ENCODE measurements at regions not wholly inside any gene's neighbourhood (a gene's known extent, or its start where the extent isn't known, plus 50 kb on each side); places are given as distances from the start of the nearest gene placed in this dataset.
"Not testable (repeated sequence)": the region's sequence is repeated elsewhere in the genome, so short reads cannot be mapped to it uniquely, and the experiment has no call there.

DNA sequence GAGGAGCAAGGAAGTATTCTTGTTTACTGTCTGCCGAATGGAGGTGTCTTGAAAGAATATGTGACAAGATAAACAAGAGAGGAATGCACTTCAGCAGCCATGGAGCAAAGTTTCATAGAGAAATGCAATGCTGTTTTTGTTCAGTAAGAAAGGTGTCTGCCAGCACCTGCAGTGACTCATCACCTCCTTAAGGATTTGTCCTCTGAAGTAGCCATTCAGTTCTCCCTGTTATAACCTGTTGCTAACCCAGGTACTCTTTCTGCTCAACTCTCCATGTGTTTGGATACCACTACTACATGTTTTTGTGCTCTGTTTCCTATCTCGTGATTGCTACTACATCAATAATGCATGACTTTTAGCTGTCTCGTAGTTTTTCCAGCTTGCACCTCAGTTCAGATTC lies 328.9 kb downstream of the CHL1 start:
- DNase-seq, result no peak

DNA sequence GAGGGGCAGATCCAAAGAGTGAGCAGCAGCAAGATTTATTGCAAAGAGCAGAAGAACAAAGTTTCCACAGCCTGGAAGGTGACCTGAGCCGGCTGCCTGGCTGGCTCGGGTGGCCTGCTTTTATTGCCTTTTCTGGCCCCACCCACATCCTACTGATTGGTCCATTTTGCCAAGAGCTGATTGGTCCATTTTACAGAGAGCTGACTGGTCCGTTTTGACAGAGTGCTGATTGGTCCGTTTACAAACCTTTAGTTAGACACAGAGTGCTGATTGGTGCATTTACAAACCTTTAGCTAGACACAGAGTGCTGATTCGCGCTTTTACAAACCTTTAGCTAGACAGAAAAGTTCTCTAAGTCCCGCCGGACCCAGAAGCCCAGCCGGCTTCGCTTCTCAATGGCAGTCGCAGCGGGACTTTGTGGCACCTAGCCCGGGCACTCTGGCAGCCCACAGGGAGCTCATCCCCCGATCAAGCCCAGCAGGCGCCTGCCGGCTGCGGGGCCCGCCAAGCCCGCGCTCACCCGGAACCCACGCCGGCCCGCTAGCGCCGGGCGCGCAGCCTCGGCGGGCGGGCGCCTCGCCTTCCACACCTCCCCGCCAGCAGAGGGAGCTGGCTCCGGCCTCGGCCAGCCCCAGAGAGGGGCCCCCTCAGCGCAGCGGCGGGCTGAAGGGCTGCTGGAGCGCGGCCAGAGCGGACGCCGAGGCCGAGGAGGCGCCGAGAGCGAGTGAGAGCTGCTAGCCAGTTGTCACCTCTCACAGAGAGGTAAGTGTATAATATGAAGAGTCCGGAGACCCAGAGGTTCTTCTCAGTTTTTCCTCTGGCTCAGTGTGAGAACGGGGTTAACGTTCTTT lies 339.2 kb downstream of the CHL1 start:
- DNase-seq, result no peak

DNA sequence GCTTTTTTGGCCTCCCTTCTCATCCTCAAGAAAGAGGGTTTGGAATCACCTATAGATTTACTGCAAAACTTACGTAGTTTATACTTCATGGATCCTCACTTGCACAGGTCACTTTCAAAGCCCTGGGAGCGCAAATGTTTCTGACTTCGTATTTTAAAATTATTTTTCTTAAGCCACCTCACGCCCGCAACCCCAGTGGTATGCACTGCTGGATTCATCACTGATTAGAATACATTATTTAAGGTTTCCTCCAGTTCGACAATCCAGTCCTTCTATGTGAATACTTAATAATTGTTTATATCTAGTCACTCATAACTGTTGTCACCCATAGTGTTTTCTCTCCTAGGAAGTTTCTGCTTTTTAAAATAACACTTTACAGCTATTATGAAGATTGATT lies 339.9 kb downstream of the CHL1 start:
- DNase-seq, result no peak

DNA sequence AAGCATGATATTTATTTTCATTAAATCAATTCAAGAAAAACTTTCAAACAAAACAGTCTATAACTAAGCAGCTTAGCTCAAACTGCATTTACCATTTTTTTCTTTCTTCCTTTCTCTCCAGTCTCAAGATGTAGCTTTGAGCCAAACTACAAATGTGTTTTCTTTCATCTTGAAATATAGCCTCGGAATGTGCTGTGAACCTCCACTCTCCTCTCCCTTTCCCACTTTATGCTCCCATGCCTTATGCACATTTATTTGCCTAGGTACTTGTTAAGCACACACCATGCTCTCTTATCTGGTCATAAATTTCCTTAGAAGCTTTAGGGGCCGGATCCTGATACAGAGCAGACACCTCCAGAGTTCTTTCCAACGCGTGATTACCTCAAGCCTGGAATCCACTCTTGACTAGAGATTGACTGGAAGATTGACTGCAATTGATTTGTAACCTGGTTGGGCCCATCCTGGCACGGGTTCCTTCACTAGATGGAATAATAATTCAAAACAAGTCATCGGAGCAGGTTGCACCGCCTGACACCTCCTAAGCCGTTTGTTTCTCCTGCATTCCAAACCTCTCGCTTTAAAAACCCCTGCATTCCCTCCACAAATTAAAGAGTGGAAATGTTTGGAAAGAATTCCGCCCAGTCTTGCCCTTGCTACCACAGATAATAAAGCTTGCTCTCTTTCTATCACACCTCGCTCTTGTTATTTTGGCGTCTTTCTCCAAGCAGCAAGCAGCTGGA lies 344.7 kb downstream of the CHL1 start:
- DNase-seq, result peak in 1 of 2 experiments; percentile 25

DNA sequence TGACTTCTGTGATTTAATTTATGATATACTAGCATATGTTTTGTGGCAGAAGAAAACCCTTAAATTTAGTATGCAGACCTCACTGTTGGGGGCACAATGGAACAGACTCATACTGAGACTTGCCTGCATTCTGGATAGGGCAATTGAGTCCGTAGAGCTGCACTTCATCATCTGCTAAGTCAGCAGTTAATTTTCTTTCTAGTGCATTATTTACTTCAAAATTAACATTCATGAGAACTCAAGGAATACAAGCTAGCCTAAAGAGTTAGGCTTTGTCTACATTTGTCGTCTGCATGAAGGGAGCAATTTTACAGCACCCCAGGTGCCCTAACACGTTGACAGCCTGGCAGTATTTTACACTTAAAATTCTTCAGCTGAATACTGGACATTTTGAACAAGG lies 345.5 kb downstream of the CHL1 start:
- DNase-seq, result no peak

DNA sequence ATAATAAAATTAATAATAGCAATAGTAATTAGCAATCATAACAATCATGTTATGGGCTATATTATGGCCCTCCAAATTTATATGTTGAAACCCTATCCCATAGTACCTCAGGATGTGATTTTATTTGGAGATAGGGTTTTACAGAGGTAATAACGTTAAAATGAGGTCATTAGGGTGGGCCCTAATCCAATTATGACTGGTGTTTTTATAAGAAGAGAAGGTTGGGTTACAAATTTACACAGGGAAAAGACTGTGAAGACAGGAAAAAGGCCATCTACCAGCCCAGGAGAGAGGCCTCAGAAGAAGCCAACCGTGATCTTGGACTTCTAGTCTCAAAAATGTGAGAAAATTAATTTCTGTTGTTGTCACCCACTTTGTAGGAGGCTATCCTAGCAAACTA lies 353.1 kb downstream of the CHL1 start:
- no peak for DNase-seq

DNA sequence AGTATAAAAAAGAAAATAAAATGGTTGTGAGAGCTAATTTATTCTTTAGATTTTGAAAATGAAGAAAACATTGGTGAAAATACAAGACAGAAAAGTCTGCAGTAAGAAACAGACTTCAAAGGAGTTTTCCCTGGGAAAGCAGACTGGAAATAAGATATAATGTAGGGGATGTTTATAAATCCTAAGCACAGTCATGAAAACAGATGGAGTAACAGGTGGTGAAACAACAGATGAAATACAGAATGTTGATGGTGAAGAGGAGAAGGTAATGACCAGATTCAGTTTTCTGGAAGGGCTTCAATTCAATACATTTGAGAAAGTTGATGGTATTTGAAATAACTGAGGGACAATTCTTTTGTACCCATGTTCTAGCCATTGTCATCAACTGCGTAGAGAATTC lies 353.9 kb downstream of the CHL1 start:
- no peak for DNase-seq

DNA sequence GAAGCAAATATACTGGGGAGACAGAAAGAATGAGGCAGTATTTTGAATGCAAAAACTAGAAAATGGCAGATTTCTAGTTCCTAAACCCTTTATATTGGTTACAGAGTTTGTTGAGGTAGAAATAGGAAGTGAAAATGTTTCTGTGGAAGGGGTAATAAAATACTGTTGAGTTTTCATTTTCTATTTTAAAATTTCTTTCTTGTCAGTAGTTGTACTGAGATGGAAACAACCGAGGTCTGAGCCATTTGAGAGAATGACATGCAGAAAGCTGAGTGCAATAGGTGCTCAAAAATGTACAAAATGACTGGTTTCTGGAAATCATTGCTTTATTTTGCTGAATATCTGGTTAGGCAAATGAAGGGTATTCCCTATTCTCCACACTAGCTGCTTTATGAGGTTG lies 361.4 kb downstream of the CHL1 start:
- no peak for DNase-seq

DNA sequence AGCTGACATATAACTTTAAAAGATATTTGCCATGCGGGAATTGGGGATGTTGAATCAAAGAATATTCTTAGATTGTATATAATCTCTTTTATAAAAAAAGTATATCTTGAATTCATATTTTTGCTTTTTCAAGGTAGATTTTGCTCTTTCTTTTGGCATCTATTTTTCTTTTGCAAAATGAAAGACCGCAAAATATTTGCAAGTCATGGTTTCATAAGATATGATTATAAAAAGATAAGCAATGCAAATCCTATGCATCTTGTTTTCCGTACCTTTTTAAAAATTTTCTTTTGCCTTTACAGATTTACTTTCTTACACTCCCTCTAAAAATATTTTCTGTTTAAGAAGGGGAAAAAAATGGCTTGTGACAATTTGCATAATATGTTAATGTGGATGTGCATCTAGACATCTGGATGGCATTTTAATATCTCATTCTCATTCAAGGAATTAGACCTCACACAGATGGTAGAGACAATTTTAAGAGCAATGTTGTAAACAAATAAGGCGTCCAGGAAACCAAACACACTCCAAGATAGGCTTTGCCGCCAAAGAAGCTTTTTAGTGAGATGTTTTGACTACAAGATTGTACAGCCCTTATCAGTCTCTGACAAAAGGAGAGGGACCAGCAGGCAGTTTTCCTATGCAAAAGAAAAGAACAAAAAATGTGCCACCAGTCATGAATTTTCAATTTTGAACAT lies 371.1 kb downstream of the CHL1 start:
- peak; percentile 37 to 65 for DNase-seq

DNA sequence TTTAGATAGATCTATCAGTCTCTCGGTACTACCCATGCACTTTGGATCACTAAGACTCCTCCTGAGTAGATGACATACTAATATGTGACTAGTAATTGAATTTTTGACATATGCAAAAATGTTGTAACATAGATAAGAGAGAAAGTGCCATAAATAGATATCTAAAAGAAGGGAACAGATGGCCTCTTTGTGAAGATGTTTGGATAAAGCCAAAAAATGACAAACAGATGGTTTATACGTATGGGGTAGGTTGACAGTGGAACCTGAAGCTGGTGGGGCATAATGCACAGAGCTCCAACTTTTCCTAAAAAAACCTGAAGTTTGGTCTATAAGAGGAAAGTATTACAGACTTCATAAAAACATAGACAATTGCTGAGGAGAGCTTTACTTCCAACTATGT lies 383.0 kb downstream of the CHL1 start:
- DNase-seq, result not testable (repeated sequence)

DNA sequence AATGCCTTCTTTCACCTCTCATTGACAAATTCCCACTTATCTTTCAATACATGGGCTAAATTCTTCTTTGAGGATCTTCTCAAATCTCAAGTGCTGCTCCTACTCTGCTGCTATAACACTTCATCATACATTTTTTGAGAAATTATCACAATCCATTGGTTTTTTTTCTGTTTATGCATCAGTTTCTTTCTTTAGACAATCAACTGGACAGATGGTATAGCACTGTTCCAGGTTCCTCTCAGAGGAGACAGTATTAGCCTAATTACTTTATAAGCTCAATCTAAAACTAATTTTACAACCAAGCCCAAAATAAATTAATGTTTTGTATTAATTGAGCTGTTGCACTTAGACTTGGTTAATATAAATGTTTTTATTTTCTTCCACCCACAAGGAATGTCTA lies 392.5 kb downstream of the CHL1 start:
- not testable (repeated sequence) for DNase-seq

DNA sequence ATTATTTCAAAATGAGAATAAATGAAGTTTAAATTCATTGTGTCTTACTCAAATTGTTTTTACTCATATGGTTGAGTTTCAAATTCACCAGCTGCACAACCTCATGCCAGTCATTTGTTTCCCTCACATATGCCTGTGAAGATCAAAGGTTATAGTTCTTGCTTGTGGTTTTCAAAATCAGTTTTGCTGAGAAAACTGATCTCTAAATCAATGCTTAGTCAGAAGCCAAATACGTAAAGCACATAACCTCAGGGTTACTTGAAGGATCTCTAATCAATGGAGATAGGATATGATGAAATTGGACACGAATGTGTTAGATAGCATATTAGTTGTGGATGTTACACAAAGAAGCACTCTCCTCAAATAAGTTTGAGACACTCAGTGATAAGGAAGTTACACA lies 400.7 kb downstream of the CHL1 start:
- not testable (repeated sequence) for DNase-seq

DNA sequence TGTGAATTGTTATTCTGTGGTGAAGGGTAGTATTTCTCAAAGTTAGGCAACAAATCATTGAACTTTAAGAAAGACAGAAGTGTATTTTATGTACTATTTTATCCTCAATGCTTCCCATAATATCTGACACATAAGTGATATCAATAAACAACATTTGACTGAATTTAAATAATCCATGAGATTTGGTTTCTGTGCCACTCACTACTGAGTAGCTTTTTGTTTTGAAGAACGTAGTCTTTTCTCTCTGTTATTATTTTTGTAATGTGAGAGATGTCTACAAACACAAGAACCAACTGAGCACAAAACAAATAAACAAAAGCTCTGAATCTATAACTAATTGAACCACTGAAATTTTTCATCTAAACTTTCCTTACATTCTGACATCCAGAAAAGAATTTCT lies 401.2 kb downstream of the CHL1 start:
- DNase-seq, result not testable (repeated sequence)

DNA sequence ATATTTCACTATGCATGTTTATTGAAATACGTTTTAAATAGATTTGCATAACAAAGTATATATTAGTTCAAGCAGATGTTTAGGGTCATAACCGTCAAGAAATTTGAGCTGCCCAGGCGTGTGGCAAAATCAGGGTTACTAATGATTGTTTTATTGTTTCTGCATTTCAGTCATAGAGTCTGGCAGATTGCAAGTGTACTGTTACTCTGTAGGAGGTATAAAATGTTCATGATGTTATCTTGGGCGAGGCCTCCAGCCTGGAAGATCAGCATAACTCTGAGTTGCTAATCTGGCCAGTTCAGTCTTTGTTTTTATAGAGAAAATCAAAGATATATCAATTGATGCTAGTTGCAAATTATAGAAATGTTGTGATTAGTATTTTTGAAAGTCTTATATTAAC lies 410.9 kb downstream of the CHL1 start:
- peak; percentile 33 to 36 for DNase-seq

DNA sequence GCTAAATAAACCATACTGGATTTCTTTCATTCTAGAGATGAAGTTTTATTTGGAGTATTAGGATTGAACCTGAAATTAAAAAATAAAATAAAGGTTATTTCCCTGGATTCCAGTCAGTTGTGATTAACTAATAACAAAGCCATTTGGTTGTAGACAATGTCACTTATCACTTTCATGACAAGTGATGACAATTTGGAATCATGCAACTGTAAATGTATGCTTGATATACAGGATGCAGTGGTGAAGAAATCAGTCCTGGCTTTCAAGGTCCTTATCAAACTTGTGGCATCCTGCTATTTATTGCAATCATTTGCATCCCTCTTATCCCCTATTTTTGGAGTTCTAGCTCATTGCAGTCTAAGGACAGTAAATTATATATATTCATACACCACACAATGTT lies 425.2 kb downstream of the CHL1 start:
- no peak for DNase-seq

DNA sequence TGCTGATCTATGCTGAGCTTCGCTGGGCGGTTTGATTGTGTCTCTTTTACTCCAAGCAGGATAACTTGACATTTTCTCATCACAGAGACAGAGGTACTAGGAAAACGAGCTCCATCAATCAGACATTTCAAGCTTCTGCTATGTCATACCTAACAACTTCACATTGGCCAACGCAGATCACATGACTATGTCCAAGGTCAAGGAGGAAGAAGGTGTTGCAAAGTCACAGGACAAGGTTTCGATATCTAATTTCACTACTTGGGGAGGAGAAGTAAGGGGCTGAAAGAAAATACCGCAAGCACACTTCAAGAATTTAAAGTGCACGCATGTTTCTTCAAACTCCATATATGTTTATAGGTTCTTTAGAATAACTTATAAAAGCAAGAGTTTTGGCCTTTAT lies 425.8 kb downstream of the CHL1 start:
- DNase-seq, result no peak

DNA sequence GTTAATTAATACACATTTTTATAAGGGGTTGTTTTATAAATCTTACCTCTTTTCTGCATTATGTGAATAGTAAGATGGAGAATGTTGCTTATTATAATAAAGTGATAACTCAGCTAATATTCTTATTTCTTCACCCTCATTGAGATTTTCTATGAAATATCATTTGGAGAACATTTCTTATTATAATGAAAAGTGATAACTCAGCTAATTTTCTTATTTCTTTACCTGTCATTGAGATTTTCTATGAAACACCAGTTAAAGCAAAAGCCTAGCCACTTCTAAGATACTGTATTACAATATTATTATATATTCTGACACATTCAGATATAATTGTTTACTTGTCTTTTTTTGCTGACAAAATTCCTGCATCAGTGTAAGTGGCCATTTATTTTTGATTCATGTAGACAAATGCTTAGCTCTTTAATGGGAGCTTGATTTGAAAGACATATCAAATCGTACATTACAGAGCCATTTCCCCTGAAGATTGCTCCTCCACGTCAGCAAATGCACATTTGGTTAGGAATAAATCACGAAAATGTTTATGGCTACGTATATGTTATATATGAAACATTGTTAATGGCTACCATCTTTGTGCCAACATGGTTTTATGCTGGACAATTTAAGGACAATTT lies 427.5 kb downstream of the CHL1 start:
- DNase-seq, result no peak

DNA sequence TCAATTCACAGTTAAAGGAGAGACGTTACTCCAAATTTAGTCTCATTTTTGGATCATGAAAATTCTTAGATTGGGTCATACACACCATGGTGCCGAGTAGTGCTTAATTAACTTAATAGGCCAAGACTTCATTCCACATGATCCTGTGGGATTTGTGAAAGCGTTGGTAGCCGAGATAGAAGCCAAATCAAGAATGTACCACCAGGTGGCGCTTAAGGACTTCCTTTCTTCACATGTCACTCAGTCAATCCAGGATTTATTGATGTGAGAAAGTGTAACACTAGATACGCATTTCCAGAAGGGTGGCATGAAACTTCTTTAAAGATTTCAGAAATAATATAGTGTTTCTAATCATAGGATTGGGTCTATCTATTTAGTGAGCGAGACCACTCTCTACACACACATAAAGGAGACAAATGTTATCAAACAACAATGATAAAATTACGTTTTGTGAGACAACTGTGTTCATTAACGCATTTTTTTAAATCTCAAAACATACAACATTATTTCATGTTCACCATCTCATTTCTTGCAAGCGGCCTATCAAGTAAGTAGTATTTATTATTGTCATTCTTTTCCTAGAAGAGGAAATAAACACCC lies 436.1 kb downstream of the CHL1 start:
- DNase-seq, result peak; percentile 61 to 85

DNA sequence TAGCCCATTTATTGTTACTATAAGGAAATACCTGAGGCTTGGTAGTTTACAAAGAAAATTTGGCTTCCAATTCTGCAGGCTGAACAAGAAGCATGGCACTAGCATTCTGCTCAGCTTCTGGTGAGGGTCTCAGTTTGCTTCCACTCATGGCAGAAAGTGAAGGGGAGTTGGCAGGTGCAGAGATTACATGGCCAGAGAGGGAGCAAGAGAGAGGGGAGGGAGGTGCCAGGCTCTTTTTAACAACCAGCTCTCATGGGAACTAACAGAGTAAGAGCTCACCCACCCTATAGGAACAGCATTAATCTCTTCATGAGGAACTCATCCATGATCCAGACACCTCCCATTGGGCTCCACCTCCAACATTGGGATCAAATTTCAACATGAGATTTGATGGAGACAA lies 437.9 kb downstream of the CHL1 start:
- peak in 1 of 2 experiments; percentile 1 for DNase-seq

DNA sequence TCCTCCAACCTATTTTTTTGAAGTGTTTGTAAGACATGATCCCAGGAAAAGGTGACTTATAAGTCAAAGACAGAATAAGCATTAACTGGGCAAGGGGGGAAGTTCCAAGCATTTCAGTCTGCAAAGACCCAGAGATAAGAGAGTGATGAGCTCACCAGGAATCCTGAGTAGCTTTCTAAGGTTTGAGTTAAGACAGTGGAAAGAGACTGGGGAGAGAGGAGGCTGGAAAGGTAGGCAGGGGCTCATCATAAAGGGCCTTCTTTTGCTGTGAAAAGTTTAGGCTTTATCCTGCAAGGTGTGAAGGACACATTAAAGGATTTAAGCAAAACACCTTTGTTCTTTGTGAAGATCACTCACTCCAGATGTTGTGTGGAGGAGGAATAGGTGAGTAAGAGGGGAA lies 438.8 kb downstream of the CHL1 start:
- DNase-seq, result no peak

DNA sequence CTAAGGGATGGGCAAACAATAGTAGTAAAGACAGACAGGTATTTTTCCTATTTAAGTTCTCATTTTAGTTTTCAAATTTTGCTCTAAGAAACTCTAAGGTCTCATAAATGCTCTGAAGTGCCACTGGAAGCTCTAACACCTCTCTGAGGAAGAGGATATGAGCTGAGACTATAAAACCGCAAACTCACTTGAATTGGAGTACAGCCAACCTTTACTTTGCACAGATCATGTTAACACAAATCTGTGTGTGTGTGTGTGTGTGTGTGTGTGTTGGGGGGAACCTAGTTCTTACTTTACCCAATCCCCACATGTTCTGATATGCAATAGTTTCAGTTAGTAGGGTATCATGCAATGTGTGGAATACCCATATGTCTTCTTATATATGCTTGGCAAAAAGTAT lies 446.8 kb downstream of the CHL1 start:
- DNase-seq, result no peak

DNA sequence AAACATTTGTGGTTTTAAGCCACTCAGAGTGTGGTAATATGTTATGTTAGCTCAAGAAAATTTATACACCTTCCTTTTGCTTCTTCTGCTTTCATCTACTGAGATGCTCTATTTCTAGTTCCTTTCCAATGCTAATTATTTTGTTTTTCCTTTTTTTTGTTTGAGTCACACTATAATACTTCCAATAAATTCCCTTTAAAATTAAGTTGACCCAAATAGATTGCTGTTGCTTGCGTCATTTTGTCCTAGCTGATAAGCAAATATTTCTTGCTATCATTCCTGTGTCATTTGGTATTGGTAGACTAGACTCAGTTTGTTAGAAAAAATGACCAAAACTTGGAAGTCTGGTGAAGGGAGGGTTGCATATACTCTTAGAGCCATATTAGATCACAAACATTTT lies 437.0 kb upstream of the CNTN6 start:
- DNase-seq, result no peak

DNA sequence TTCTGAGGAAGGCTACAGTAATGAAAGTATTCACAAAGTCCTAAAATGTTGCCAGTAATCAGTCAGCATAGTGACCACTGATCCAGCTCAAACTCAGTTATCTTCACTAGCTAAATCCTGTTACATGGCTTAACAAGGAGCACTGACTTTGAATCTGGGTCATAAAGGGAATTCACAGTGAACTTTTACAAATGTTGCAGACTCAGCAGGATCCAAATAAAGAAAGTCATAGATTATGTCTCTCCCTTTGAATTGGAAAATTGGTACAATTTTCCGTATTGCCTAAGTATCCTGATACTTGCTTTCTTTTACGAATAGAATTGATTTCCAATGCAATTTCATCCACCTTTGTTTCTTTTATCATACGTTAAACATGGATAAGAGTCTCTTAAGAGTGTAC lies 431.5 kb upstream of the CNTN6 start:
- no peak for DNase-seq
